Adipocyte (in vitro differentiated cells): ENCODE measurements at regions not wholly inside any gene's neighbourhood (a gene's known extent, or its start where the extent isn't known, plus 50 kb on each side); places are given as distances from the start of the nearest gene placed in this dataset.

Experiments
- DNase-seq: peaks from one replicate; pipeline ENCODE4 v3.0.0-alpha.2; 2015; ENCODE audit warnings: low read depth
- H3K27me3 ChIP-seq: replicated peaks from 2 replicates; pipeline ENCODE4 v1.7.0; 2013; ENCODE audit warnings: mild to moderate bottlenecking, low read length, moderate library complexity; ENCODE audit not compliant: control insufficient read depth, insufficient read depth
- H3K36me3 ChIP-seq: 2 replicates; pipeline ENCODE4 v1.7.0; 2013; ENCODE audit warnings: low read length, mild to moderate bottlenecking, moderate library complexity; ENCODE audit not compliant: control insufficient read depth, insufficient read depth, severe bottlenecking
- H3K4me1 ChIP-seq: 2 replicates; pipeline ENCODE4 v1.7.0; 2013; ENCODE audit warnings: mild to moderate bottlenecking, low read length, moderate library complexity; ENCODE audit not compliant: control insufficient read depth, insufficient read depth
- H3K4me3 ChIP-seq: 2 replicates; pipeline ENCODE4 v1.7.0; 2013; ENCODE audit warnings: mild to moderate bottlenecking, low read length, moderate library complexity
- H3K9ac ChIP-seq: 2 replicates; pipeline ENCODE4 v1.7.0; 2013; ENCODE audit warnings: mild to moderate bottlenecking, low read length, moderate library complexity
- H3K9me3 ChIP-seq: 2 replicates; pipeline ENCODE4 v1.7.0; 2013; ENCODE audit warnings: mild to moderate bottlenecking, low read length, moderate library complexity; ENCODE audit not compliant: control insufficient read depth

DNA sequence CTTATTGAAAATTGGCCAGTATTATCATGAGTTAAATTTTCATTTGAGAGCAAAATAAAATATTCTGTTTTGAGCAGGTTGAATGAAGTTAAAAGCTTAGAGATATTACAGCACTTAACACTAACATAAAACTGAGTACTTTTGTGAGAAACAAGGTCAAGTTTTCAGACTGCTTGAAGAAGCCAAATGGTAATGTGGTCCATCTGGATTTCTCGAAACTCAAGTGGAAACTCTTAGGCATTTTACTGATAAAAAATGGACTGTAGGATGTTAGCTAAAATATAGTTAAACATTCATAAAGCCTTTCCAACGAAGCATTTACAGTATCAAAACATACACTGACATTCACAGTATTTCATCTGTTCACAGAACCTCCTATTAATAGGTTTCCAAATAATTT, 528.1 kb upstream of the SEMA3D start:
- no peak overlapping the region for H3K4me3 ChIP-seq
- DNase-seq: no peak
- H3K27me3 ChIP-seq: no peaks in the 10 kb centered on the region
- no peaks in the 10 kb centered on the region for H3K36me3 ChIP-seq
- no peak overlapping the region for H3K9ac ChIP-seq
- peaks cover 10% of the 10 kb centered on the region for H3K4me1 ChIP-seq
- H3K9me3 ChIP-seq: no peaks in the 10 kb centered on the region

DNA sequence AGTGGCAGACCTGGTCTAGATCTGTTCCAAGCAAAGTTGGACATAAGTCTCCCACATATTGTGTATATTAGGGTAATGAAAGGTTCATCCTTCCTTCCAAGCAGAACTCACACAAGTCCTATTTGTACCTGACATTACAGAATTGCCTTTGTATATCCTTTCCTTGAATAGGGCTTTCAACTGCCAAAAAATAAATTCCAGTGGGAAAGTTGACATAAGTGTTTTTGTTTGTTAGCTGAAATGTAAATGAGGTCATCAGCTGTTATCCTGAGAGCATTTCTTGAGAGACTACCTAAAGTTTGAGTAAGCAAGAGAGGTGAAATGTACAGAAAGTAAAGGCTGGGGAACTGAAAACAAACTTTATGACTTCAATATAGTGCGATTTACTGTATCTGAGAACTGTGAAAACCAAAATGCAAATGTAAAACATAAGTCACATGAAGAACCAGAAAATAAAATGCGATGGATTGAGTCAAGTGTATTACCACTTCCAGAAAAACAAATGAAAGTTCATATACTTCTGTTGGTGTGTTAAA, 527.3 kb upstream of the SEMA3D start:
- no peaks in the 10 kb centered on the region for H3K36me3 ChIP-seq
- no peak for DNase-seq
- H3K4me1 ChIP-seq: peaks cover 4% of the 10 kb centered on the region
- H3K9me3 ChIP-seq: no peaks in the 10 kb centered on the region
- no peak overlapping the region for H3K4me3 ChIP-seq
- H3K27me3 ChIP-seq: no peaks in the 10 kb centered on the region
- H3K9ac ChIP-seq: no peak overlapping the region

DNA sequence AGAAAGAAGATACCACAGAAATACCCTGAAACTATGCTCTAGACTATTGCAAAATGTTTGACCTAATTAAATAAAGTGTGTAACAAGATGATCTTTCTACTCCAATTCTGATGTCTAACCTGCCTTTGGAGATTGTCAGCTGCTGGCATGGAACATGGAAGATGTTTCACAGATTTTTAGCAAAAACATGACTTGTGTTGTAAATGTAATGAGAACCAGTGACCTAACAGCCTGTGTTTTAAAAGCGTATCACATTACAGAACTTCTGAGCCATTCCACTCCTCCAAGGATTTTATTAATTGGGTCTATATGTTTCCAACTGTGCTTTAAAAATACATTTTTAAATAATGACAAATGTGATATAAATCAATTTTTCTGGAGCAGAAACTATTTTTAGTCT, 526.3 kb upstream of the SEMA3D start:
- H3K36me3 ChIP-seq: no peaks in the 10 kb centered on the region
- no peak overlapping the region for H3K4me3 ChIP-seq
- H3K9ac ChIP-seq: no peak overlapping the region
- no peaks in the 10 kb centered on the region for H3K27me3 ChIP-seq
- peaks cover 4% of the 10 kb centered on the region for H3K4me1 ChIP-seq
- no peaks in the 10 kb centered on the region for H3K9me3 ChIP-seq
- DNase-seq: peak; percentile 7

DNA sequence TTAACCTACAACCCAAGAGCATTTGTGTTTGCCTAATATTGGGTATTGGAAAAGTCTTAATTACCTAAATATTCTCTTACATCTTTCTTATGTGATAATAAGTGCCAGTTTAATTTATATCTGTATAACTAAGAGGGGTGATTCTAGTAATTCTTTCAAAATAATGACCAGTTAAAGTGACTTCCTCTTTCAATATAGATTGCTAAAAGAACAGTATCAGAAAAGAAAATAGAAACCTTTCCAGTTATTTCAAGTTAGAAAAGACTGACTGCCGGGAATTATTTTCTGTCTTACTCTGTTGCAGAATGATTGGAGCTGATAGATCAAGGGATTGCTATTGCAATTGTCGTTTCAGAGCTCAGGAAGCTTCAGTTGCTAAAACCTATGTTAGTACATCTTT, 525.0 kb upstream of the SEMA3D start:
- Histone ChIP-seq H3K4me3 (no peak overlapping the region), H3K9ac (no peak overlapping the region), H3K4me1 (peaks cover 4% of the 10 kb centered on the region), H3K27me3 (no peaks in the 10 kb centered on the region), H3K36me3 (no peaks in the 10 kb centered on the region), H3K9me3 (no peaks in the 10 kb centered on the region)
- no peak for DNase-seq

DNA sequence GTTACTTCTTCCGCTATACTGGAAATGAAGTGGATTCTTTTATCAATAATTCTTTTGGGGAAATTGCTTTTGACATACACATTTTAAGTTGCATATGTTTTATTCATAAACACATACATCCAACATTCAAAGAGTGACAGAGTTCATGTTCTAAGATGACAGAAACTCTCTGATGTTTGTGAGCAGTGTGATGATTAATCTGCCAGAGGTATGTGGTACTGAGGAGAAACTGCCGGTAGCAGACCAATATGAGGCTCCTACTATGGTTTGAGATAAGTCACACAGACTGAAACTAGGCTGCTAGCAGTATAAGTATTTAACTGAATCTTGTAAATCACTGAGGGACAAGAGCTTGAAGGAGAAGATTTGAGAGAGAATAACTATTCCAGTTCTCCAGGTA, 524.1 kb upstream of the SEMA3D start:
- Histone ChIP-seq H3K9ac (no peak overlapping the region), H3K36me3 (no peaks in the 10 kb centered on the region), H3K4me3 (no peak overlapping the region), H3K4me1 (peaks cover under 1% of the 10 kb centered on the region), H3K9me3 (no peaks in the 10 kb centered on the region), H3K27me3 (no peaks in the 10 kb centered on the region)
- no peak for DNase-seq

DNA sequence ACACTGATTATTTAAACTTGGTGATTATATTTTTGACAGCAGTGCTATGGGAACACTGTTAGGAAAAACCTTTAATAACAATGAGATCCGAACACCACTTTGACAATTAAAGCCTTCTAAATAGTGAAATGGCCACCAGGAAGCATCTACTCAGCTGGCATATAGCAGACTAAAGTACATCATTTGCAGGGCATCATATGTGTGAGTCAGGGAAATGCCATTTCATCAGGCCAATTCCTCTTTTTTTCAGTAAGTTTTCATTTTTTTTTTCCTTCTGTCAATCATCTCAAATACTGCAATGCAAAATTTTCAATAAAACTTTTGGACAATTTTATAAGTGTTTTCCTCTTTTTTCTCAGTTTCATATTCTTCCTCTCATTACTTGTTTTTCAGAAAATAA, 521.4 kb upstream of the SEMA3D start:
- Histone ChIP-seq H3K9me3 (no peaks in the 10 kb centered on the region), H3K9ac (no peak overlapping the region), H3K27me3 (no peaks in the 10 kb centered on the region), H3K4me3 (no peak overlapping the region), H3K4me1 (no peaks in the 10 kb centered on the region), H3K36me3 (no peaks in the 10 kb centered on the region)
- DNase-seq: no peak

DNA sequence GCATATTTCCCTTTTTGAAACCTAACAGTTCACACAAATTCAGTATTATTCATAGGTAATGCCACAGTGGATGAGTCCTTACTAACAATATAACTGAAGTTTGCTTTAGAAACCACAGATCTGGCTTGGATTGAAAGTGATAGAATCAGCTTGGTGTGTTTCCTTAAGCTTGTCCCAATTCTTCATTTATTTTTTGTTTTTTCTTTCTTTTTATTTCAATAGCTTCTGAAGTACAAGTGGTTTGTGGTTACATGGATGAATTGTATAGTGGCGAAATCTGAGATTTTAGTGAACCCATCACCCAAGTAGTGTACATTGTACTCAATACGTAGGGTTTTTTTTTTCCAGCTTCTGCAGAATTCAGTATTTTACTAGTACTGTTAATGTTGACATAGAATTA, 518.2 kb upstream of the SEMA3D start:
- no peaks in the 10 kb centered on the region for H3K27me3 ChIP-seq
- no peak overlapping the region for H3K4me3 ChIP-seq
- H3K9me3 ChIP-seq: no peaks in the 10 kb centered on the region
- peak; percentile 67 for DNase-seq
- H3K9ac ChIP-seq: no peak overlapping the region
- H3K36me3 ChIP-seq: no peaks in the 10 kb centered on the region
- no peaks in the 10 kb centered on the region for H3K4me1 ChIP-seq

DNA sequence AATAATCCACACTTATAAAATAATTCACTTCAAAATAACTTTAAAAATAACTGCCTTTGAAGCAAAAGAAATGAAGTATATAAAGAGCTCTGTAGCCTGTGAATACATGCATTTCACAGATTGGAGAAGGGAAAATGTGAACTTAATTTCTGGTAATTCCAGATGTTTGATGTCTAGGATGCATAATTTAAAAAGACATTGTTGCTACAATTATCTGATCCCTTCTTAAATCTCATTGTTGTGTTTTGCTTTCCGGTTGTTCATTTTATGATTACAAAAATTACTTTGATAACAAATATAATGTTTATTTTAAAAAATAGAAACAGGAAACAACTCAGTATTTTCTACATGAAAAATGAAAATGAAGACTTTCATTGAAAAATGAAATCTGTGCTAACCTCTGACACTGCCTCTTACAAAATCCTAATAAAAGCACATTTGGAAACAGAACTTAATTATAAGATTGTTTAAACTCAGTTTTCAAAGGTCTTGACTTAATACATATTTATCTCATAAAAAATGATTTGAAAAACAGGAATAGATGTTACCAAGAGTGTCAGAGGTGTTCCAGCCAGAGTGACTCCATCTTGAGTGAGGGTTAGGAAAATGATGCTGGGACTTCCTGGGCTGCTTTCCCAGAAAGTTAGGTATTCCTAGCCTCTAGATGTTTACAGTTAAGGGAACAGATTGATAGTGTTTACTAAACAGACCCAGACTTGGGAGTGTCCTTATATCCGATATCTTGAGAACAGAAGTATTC, 516.6 kb upstream of the SEMA3D start:
- H3K4me1 ChIP-seq: no peaks in the 10 kb centered on the region
- H3K9ac ChIP-seq: no peak overlapping the region
- no peaks in the 10 kb centered on the region for H3K36me3 ChIP-seq
- H3K4me3 ChIP-seq: no peak overlapping the region
- DNase-seq: no peak
- H3K9me3 ChIP-seq: no peaks in the 10 kb centered on the region
- H3K27me3 ChIP-seq: no peaks in the 10 kb centered on the region

DNA sequence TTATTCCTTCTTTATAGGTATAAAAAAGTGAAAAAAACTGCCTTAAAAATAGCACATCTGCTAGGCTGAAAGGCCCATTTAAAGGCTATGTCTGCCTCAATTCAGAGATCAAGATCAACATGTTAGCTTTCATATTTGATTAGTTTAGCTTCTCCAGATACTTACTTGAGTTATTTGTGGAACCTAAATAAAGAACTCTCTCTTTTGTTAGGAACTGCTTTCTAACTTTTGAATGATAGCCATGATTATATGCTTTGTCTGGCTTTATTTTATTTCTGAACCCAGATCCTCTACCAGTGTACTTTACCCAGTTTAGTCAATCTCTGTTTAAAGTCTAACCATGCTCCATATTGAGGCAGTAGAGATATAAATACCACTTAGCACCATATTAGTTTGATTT, 515.5 kb upstream of the SEMA3D start:
- DNase-seq: no peak
- Histone ChIP-seq H3K36me3 (no peaks in the 10 kb centered on the region), H3K9me3 (no peaks in the 10 kb centered on the region), H3K4me1 (no peaks in the 10 kb centered on the region), H3K9ac (no peak overlapping the region), H3K27me3 (no peaks in the 10 kb centered on the region), H3K4me3 (no peak overlapping the region)

DNA sequence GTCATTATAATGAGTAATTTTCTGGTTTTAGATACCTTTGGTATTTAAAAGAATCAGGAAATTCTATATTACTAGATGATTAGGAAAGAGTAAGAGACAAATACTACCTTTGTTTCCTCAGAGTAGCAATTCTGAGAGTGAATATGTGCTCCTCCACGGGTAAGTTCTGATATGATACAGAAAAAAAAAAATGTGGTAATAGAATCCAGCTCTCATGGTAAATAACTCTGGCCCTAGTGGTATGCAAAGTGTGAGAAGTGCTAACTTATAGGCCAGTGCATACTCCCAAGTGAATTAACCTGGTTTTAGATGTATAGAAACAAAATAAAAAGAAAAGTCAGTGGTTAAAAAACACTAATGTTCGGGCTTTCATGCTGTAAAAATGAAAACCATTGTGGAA, 512.6 kb upstream of the SEMA3D start:
- no peak overlapping the region for H3K9ac ChIP-seq
- H3K36me3 ChIP-seq: no peaks in the 10 kb centered on the region
- H3K4me3 ChIP-seq: no peak overlapping the region
- no peak for DNase-seq
- H3K4me1 ChIP-seq: no peaks in the 10 kb centered on the region
- H3K9me3 ChIP-seq: no peaks in the 10 kb centered on the region
- H3K27me3 ChIP-seq: no peaks in the 10 kb centered on the region

DNA sequence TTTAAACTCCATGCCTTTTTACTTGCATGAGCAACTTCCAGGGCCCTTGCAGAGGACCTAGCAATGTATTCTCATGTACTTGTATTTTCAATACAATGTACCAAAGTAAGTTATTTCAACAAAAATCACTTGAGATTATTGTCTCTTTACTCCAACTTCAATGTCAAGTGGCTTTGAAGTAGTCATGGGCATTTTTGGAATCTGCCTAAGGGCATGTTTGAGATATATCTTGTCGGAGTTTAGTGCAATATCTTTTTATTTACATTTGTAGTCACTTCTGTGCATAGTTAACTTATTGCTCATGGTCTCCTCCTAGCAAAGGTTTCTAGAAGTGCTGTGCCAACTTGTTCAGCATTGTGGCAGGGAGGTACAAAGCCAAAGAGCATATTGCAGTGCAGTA, 508.7 kb upstream of the SEMA3D start:
- Histone ChIP-seq H3K9me3 (no peaks in the 10 kb centered on the region), H3K27me3 (no peaks in the 10 kb centered on the region), H3K4me3 (no peak overlapping the region), H3K36me3 (no peaks in the 10 kb centered on the region), H3K4me1 (peaks cover 5% of the 10 kb centered on the region), H3K9ac (no peak overlapping the region)
- DNase-seq: peak; percentile 66

DNA sequence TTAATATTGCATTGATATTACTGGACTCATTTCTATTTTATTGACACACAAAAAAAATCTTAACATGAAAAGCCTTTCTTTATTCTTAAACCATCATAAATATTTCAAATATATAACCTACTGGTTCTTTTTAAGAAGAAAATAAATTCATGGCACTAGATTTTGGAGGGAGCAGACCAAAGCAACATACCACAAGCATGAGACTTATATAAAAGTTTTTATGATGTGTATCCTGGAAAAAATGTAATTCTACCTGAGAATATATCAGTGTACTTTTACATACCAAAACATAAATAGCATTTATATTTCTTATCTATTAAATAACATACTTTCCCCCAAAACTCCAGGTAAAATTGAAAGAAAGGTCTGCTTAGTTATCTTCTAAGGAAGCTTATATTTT, 508.2 kb upstream of the SEMA3D start:
- H3K4me1 ChIP-seq: peaks cover 5% of the 10 kb centered on the region
- H3K9ac ChIP-seq: no peak overlapping the region
- DNase-seq: no peak
- H3K9me3 ChIP-seq: no peaks in the 10 kb centered on the region
- H3K36me3 ChIP-seq: no peaks in the 10 kb centered on the region
- H3K27me3 ChIP-seq: no peaks in the 10 kb centered on the region
- H3K4me3 ChIP-seq: no peak overlapping the region
